Dendritic cell treated with granulocyte-macrophage colony-stimulating factor and Interleukin-4, amounts not matched to agents 40 ng/mL and 50 ng/mL, for 4 days (primary cell): ENCODE measurements at regions not wholly inside any gene's neighbourhood (a gene's known extent, or its start where the extent isn't known, plus 50 kb on each side); places are given as distances from the start of the nearest gene placed in this dataset.

Source experiments
- H3K27ac Mint-ChIP-seq: one replicate; pipeline ENCODE4 v1.8.0; 2022; ENCODE audit warnings: mild to moderate bottlenecking, mixed read lengths
- H3K27me3 Mint-ChIP-seq: one replicate; pipeline ENCODE4 v1.8.0; 2022; ENCODE audit warnings: mild to moderate bottlenecking, mixed read lengths
- H3K36me3 Mint-ChIP-seq: one replicate; pipeline ENCODE4 v1.8.0; 2022; ENCODE audit warnings: low read depth, mixed read lengths
- H3K4me1 Mint-ChIP-seq: one replicate; pipeline ENCODE4 v1.8.0; 2022; ENCODE audit warnings: low read depth, mixed read lengths
- H3K4me3 Mint-ChIP-seq: one replicate; pipeline ENCODE4 v1.8.0; 2022; ENCODE audit warnings: mild to moderate bottlenecking, moderate library complexity, mixed read lengths
- H3K9me3 Mint-ChIP-seq: one replicate; pipeline ENCODE4 v1.8.0; 2022; ENCODE audit warnings: mixed read lengths
- intact Hi-C: fragments of 100-400 bp; cut with micrococcal nuclease; formaldehyde crosslinking; loops from one replicate; pipeline ENCODE4 v1.15.0; 2022

DNA sequence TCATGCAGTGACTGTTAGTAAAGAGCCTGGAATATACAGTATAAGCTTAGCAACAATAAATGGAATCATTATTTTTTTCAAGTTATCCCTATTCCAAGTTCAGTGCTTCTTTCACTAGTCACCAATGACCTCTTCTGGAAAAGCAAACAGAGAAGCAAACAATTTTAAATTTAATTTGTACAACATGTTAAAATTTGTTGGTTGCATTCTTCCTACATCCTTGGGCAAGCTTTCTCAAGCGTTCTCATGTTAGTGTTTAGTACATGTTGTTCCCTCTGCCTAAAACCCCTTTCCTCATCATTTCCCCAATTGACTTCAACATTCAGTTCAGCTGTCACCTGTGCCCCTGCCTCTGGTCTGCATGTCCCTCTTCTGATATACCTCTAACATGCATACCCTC is 123.4 kb downstream of the SEC61B start:
- Mint-ChIP-seq H3K9me3 (no peaks in the 10 kb centered on the region), H3K27me3 (peaks cover 11% of the 10 kb centered on the region), H3K27ac (no peak overlapping the region), H3K4me1 (no peaks in the 10 kb centered on the region), H3K36me3 (no peaks in the 10 kb centered on the region), H3K4me3 (no peak overlapping the region)
- intact Hi-C loops: no loop called here

DNA sequence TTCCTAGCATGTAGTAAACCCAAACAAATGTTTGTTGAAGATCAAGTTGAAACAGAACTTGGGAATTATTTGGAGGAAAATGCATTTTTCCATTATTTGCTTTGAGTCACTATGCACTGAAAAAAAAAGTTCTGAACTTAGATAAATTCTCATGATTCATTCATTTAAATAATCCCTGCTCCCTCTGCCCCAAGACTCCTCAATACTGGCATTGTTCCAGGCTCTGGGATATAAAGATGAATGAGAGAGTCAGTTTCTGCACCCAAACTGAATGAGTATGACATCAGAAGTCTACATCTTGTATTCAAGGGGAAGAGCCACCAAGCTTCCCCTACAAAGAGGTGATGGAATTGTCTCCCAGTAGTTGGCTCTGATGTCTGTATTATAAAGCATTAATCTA is 123.9 kb downstream of the SEC61B start:
- Mint-ChIP-seq H3K27me3 (peaks cover 11% of the 10 kb centered on the region), H3K4me3 (no peak overlapping the region), H3K4me1 (no peaks in the 10 kb centered on the region), H3K27ac (no peak overlapping the region), H3K9me3 (no peaks in the 10 kb centered on the region), H3K36me3 (no peaks in the 10 kb centered on the region)
- intact Hi-C loops: no loop called here

DNA sequence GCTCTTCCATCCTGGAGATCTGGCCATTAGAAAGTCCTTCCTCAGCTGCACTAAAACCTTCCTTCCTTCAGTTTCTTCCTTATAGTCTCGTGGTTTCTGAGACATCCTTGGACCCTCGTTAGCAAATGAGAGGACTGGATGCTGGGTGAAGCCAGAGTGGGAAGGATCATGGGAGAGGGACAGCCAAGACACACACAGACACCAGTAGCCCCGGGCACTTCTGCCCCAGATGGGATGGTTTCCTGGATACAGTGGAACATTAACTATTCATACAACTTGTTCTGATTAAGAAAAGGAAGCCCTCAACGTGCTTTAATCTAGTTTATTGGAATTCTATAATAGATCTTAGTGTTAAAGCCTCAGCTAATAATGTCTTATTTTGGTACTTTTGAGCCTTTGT is 125.5 kb downstream of the SEC61B start:
- Mint-ChIP-seq H3K36me3 (no peaks in the 10 kb centered on the region), H3K4me1 (no peaks in the 10 kb centered on the region), H3K27me3 (peaks cover 9% of the 10 kb centered on the region), H3K27ac (no peak overlapping the region), H3K4me3 (no peak overlapping the region), H3K9me3 (no peaks in the 10 kb centered on the region)
- intact Hi-C loops: no loop called here

DNA sequence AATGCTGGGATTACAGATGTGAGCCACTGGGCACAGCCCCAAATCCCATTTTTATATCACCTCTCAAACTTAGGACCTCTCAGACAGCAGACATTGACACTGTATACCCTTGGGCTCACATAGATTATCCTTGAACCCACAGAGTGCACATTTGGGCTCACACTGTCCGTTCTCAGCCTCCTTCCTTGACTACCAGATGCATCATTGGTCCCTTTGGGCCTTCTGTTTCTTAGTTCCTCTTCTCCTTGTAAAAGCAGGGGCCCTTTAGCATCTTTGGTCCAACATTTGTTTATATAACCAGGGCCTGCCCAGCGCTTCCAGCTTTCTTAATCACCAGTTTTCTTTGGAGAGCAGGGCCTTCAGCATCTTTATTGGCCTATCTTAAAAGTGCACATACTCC is 126.2 kb downstream of the SEC61B start:
- Mint-ChIP-seq H3K36me3 (no peaks in the 10 kb centered on the region), H3K4me1 (no peaks in the 10 kb centered on the region), H3K27ac (no peak overlapping the region), H3K4me3 (no peak overlapping the region), H3K9me3 (no peaks in the 10 kb centered on the region), H3K27me3 (peaks cover 9% of the 10 kb centered on the region)
- intact Hi-C loops: no loop called here

DNA sequence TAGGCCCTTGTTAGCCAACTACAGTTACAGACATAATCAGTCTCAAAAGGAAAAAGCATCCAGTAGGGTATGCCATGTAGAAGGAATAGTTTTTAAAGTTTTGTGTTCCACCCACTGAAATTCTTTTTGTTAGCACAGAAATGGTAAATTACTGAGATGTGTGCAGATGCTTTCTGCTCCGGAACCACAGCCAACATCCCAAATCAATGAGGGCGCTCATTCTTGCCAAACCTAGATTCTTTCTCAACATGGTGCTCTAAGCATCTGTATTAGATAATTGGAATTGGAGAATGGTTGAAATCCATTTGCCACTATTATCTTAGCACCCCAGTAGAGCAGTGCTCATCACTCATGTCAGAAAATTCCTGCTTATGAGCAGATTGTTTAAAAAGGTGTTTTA is 127.8 kb downstream of the SEC61B start:
- Mint-ChIP-seq H3K27ac (no peak overlapping the region), H3K4me1 (peaks cover 7% of the 10 kb centered on the region), H3K36me3 (no peaks in the 10 kb centered on the region), H3K4me3 (no peak overlapping the region), H3K27me3 (peaks cover 6% of the 10 kb centered on the region), H3K9me3 (no peaks in the 10 kb centered on the region)
- intact Hi-C loops: no loop called here

DNA sequence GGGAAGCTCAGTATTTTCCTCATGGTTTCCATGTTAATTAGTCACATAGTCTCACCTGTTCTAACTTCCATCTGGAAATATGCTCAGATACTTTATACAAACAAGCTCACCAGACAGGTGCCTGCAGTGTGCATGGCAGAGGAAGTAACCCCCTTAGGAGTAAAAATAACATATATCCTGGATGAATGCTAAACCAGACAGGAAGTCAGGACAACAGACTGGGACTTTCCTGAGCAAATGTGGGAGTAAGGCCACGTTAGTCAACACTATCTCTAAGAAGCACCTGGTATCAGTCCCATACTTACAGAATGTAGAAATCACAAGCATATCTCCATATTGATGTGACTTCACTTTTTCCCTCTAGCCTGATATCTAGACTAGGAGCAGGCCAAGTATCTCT is 128.4 kb downstream of the SEC61B start:
- Mint-ChIP-seq H3K9me3 (no peaks in the 10 kb centered on the region), H3K27me3 (peaks cover 5% of the 10 kb centered on the region), H3K36me3 (no peaks in the 10 kb centered on the region), H3K27ac (no peak overlapping the region), H3K4me3 (no peak overlapping the region), H3K4me1 (peaks cover 8% of the 10 kb centered on the region)
- intact Hi-C loops: no loop called here

DNA sequence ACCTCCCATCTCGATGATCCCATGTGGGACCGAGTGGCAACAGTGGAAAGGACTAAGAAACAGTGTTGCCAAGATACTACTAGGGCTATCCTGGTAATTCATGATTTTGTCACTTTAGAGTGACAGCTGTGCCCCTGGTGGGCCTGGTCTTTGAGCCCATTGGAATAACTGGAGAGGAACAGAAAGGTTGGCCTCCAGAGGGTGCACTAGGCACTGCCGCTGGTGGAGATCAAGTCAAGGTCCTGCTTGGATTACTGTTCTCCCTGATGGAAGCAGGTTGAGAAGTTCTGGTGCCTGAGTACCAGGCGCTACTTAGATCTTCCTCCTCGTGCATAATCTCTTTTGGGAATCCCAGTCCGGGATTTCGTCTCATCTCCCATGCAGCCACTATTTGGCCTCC is 129.6 kb downstream of the SEC61B start:
- Mint-ChIP-seq H3K9me3 (no peaks in the 10 kb centered on the region), H3K4me3 (no peak overlapping the region), H3K4me1 (peaks cover 18% of the 10 kb centered on the region), H3K36me3 (no peaks in the 10 kb centered on the region), H3K27me3 (peaks cover 6% of the 10 kb centered on the region), H3K27ac (no peak overlapping the region)
- intact Hi-C loops: no loop called here

DNA sequence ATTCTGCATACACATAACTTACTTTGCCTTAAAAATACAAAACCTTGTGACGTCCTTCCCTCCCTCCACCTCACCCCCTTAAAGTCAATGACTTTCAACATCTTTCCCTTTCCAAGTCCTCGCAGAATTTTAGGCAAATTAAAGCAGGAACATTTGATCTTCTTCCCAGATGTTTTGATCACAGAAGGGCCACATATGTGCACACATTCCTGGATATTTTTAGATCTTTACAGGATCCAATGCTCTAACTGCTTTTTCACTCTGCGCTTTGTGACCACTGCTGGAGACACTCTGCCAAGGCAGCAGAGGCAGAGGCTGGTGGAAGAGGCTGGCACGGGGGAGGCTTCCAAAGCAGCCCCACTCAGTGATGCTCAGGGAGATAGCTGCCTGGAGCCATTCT is 130.7 kb downstream of the SEC61B start:
- Mint-ChIP-seq H3K4me3 (no peak overlapping the region), H3K36me3 (no peaks in the 10 kb centered on the region), H3K27me3 (peaks cover 6% of the 10 kb centered on the region), H3K4me1 (peaks cover 23% of the 10 kb centered on the region), H3K27ac (no peak overlapping the region), H3K9me3 (no peaks in the 10 kb centered on the region)
- intact Hi-C loops: no loop called here

DNA sequence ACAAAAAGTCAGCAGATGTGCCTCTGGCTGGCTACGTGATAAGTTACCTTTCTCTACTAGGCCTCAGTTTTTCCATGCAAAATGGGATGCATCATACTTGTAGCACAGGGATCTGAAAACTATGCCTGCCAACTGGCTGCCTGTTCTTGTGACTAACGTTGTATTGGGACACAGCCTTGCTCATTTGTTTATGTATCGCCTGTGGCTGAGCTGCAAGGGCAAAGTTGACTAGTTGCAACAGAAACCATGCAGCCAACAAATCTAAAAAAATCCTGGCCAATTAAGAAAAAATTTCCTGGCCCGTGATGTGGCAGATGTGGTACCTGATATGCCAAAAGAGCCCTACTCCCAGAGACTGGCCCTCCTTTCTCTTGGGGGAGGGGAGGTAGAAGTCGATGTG is 131.3 kb downstream of the SEC61B start:
- Mint-ChIP-seq H3K27ac (no peak overlapping the region), H3K4me1 (peaks cover 23% of the 10 kb centered on the region)

DNA sequence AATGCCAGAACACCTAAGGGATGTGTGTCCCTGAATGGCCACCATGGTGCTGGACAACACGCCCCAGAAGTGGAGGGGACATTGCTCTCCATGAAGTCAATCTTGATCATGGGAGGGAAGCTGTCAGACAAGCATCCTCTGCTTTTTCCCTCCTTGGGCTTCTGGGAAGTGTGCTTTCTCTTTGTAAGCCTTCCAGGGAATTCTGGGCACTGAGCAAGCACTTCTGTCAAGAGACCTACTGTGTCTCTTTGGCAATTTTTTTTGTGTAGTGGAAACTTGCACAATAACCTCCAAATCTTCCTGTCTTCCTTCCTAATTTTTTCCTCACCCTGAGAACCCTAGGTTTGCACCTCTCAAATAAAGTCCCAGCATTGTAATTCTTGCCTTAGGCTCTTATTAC is 132.0 kb downstream of the SEC61B start:
- Mint-ChIP-seq H3K4me1 (peaks cover 23% of the 10 kb centered on the region), H3K27me3 (peaks cover 14% of the 10 kb centered on the region)
- intact Hi-C loops: no loop called here

More for the DNA sequence above, 131.3 kb downstream of the SEC61B start:
- Mint-ChIP-seq H3K27me3 (peaks cover 8% of the 10 kb centered on the region), H3K9me3 (no peaks in the 10 kb centered on the region), H3K4me3 (no peak overlapping the region), H3K36me3 (no peaks in the 10 kb centered on the region)
- intact Hi-C loops: no loop called here

DNA sequence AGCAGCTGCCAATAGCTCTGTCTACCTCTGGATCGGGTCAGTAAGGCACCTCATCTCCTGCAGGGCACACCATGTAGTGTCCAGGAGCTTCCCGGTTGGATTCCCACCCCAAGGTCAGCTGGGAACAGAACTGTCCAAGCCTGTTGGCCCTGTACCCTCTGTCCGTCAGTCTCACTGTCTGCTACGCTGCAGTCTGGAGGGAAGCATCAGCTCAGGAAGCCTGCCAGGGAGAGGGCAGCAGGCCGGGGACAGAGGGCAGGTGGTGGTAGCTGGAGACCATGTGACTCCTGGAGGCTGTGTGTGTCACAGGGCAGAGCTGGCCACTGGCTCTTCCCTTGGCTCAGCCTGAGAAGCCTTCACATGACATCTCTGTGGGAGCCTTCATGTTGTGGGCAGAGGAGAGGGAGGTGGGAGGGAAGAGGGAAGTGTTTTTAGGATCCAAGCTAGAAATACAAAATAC is 134.5 kb downstream of the SEC61B start:
- Mint-ChIP-seq H3K27ac (peak overlapping the region; percentile 71), H3K36me3 (no peaks in the 10 kb centered on the region), H3K4me1 (peaks cover 23% of the 10 kb centered on the region), H3K9me3 (no peaks in the 10 kb centered on the region), H3K27me3 (peaks cover 37% of the 10 kb centered on the region), H3K4me3 (no peak overlapping the region)
- intact Hi-C loops: no loop called here

More for the DNA sequence above, 132.0 kb downstream of the SEC61B start:
- H3K27ac Mint-ChIP-seq: no peak overlapping the region
- no peaks in the 10 kb centered on the region for H3K36me3 Mint-ChIP-seq
- no peaks in the 10 kb centered on the region for H3K9me3 Mint-ChIP-seq
- H3K4me3 Mint-ChIP-seq: no peak overlapping the region

DNA sequence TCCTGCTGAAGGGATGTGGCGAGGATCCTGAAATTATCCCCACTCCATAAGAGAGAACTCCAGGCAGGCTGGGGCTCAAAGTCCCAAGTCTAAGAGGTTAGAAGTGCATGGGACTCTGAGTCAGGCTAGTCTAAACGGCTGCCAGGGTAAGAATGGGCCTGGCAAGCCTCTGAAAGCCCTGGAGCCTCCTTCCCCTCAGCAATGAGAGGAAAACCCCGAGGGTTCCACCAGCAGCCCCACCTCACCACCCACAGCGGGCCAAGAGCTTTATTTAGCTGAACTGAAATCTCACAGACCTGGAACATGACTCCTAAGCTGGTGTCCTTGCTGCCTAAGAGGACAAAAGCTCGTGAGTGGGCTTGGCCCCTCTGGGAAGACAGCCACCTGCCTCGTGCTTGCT is 135.5 kb downstream of the SEC61B start:
- Mint-ChIP-seq H3K27me3 (peaks cover 45% of the 10 kb centered on the region), H3K4me1 (peaks cover 29% of the 10 kb centered on the region), H3K9me3 (no peaks in the 10 kb centered on the region), H3K36me3 (no peaks in the 10 kb centered on the region), H3K27ac (no peak overlapping the region), H3K4me3 (no peak overlapping the region)
- intact Hi-C loops: no loop called here

DNA sequence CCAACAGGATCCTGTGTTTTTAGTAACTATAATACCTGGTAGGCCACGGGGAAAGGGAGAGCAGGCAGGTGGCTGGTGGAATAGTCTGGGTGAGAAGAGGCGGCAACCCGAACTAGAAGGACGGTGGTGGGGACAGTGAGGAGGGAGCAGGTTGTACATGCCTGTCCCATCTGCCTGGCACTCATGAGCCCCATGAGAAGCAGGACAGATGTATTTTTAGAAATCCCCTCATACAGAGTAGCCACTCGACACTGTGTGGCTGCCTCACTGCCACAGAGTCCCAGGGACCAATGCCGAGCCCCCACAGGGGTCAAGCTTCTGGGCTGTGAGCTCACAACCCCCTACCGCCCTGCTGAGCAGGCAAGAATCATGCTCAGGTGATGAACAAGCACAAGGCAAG is 136.6 kb downstream of the SEC61B start:
- Mint-ChIP-seq H3K27me3 (peaks cover 52% of the 10 kb centered on the region), H3K4me3 (no peak overlapping the region), H3K4me1 (peaks cover 29% of the 10 kb centered on the region), H3K27ac (no peak overlapping the region), H3K9me3 (no peaks in the 10 kb centered on the region), H3K36me3 (no peaks in the 10 kb centered on the region)
- intact Hi-C loops: no loop called here

DNA sequence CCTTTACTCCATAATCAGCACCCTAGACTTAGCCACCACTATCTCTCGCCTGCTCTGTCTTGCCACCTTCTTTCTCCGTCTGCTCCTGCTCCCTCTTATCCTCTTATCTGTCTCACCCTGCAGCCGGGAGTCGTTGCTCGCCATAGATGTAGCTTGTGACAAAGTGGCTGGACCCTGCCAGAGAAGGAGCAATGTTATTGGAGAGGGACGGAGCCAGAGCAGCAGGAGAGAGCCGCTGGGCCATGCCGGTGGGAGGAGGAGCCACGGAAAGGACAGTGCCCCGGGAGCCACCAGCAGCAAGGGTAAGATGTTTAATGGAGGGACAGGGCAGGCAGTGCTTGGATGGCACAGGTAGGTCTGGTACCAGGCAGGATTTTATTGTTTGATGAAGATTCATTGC is 137.3 kb downstream of the SEC61B start:
- Mint-ChIP-seq H3K4me1 (peaks cover 22% of the 10 kb centered on the region), H3K27me3 (peaks cover 52% of the 10 kb centered on the region), H3K36me3 (no peaks in the 10 kb centered on the region), H3K27ac (no peak overlapping the region), H3K9me3 (no peaks in the 10 kb centered on the region), H3K4me3 (no peak overlapping the region)
- intact Hi-C loops: no loop called here

DNA sequence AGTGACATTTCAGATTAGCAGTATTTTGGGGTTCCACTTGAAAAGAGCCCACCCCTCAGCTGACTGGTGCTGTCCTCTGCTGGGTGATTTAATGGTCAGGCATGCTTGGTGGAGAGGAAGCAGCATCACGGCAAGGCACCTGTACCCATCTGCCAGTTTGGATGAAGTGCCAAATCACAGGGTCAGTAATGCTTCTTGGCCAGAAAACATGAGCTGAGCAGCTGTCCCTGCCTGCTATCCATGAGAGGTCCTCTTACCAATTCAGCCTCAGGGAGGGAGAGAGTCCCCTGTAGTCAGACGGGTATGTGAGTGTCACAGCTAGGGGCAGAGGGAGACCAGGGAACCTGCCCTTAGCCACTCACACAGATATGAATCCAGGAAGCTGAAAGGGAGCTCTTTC is 137.9 kb downstream of the SEC61B start:
- Mint-ChIP-seq H3K27ac (no peak overlapping the region), H3K36me3 (no peaks in the 10 kb centered on the region), H3K4me3 (no peak overlapping the region), H3K4me1 (peaks cover 27% of the 10 kb centered on the region), H3K9me3 (no peaks in the 10 kb centered on the region), H3K27me3 (peaks cover 52% of the 10 kb centered on the region)
- intact Hi-C loops: no loop called here
